Right hindlimb (tissue), 1 donor: ENCODE measurements at regions not wholly inside any gene's neighbourhood (a gene's known extent, or its start where the extent isn't known, plus 50 kb on each side); places are given as distances from the start of the nearest gene placed in this dataset.
"Not testable (repeated sequence)": the region's sequence is repeated elsewhere in the genome, so short reads cannot be mapped to it uniquely, and the experiment has no call there.

ENCODE experiments used
- DNase-seq: peaks from one replicate; pipeline ENCODE4 v3.0.0-alpha.2; 2018

DNA sequence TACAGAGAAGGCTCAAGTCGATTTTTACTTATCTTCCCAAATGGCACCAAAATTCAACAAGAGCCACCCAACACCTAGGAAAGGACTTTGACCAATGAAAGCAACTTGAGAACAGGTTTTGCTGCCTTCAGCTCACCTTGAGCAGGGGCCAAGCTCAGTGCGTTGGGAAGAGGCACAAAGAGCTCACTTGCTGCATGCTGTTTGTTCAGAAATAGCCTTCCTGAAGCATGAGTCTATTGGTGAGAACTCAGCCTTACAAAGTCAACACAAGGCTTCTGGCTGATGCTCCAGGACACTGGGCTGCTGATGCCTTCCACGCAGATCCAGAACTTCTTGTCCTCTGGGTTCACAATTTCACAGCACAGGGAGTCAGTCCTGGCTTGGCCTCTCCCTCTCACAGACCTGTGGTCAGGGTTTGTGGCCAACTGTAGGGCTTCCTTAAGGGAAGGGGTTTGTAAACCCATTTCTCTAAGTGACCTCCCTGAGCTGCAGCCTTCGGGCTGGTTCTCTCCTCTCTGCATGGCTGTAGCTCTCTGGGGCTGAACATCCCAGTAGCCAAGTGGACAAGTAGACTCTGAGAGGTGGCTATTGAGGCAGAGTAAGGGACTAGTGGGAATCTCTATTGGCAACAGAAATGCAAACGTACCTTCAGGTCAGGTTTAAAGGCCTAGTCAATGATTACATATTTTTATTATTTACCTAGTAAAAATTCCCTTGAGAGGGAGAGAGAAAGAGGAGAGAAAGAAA is 124.7 kb upstream of the GATA6 start:
- DNase-seq: no peak

GRCh38 chr18:22045221-22045918 is 124.0 kb upstream of the GATA6 start:
- no peak for DNase-seq

DNA sequence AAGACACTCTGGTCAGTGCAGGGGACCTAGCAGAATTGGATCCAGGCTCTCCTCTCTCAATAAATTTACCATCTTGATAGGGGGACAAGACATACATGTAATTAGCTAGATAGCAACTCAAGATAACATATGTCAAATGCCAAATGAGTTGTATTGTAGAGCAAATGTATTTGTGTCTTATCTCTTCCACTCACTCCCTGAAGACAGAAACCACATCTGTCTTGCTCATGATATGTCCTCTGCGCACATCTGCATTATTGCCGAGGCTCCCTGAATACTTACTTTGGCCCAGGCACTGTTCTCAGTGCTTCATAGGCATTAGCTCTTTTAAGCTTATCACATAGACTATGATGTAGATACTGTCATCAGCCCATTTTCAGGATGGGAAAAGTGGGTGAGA is 122.9 kb upstream of the GATA6 start:
- no peak for DNase-seq

GRCh38 chr18:22047485-22047884 is 121.9 kb upstream of the GATA6 start:
- no peak for DNase-seq

GRCh38 chr18:22048221-22048620 is 121.2 kb upstream of the GATA6 start:
- DNase-seq: no peak

- no peak for DNase-seq
These were observed 120.3 kb upstream of the GATA6 start for GRCh38 chr18:22048932-22049615.

DNA sequence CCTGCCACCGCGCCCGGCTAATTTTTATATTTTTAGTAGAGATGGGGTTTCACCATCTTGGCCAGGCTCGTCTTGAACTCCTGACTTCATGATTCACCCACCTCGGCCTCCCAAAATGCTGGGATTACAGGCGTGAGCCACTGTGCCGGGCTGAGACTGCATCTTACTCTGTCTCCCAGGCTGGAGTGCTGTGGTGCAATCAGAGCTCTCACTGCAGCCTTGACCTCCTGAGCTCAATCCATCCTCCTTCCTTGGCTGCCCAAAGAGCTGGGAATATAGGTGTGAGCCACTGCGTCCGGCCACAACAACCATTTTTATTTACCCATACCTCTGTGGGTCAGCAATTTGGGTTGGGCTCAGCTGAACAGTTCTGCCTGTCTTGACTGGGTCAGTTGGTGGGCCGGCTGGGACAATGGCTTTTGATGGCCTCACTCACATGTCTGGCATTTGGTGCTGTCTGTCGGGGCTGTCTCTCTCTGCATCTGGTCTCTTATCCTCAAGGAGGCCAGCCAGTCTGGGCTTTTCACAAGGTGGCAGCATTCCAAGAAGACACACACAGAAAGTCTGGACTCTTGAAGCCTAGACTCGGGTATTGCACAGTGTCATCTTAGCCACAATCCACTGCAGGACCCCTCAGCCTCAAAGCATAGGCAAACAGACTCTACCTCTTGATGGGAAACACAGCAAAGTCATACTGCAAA is 116.8 kb upstream of the GATA6 start:
- no peak for DNase-seq

DNA sequence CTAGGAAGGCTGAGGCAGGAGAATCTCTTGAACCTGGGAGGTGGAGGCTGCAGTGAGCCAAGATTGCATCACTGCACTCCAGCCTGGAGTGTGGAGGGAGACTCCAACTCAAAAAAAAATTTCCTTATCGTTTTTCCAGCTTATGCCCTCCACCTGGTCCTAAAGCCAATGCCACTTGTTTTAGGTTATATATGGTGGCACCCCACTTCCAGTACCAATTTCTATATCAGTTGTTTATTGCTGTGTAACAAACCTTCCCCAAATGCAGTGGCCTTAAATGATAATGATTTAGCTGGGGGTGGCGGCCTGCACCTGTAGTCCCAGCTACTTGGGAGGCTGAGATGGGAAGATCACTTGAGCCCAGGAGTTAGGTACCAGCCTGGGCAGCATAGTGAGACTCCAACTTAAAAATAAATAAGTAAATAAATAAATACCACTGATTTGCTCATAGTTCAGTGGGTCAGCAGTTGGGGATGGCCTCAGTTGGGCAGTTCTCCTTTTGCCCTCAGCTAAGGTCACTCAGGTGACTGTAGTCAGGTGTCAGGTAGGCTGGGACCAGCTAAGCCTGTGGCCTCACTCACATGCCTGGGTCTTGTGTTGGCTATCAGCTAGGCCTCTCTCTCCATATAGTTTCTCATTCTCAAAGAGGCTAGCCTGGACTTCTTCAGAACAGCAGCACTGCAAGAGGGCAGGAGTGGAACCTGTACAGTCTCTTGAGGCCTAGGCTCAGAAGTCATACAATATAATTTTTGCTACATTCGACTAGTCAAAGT is 113.7 kb upstream of the GATA6 start:
- DNase-seq: no peak

- DNase-seq: no peak
These were observed 112.4 kb upstream of the GATA6 start for GRCh38 chr18:22056950-22057349.

DNA sequence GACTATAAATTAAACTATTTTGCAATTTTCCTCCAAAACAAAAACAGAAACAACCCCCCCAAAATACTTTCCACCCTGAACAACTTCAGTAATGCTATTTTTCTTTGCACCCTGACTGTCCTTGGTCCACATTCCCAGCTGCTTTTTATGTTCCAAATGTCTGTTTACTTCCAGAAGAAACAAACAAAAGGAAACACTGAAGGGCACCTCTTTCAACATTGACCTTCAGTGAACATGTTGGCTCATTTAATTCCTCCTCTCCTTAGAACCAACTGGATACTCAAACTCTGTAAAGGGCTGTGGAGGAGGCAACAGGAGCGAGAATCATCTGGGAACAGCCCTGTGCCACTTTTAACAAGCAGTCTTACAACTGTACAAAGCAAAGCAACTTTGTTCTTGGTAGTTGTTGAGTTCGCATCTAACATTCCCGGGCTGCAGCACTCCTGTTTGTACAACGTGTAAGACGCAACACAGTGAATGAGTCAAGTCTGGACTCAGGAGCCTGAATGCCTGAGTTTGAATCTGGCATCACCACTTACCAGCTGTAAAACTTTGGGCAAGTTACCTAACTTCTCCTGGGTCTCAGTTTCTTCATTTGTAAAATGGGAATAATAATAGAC is 111.4 kb upstream of the GATA6 start:
- DNase-seq: no peak

DNA sequence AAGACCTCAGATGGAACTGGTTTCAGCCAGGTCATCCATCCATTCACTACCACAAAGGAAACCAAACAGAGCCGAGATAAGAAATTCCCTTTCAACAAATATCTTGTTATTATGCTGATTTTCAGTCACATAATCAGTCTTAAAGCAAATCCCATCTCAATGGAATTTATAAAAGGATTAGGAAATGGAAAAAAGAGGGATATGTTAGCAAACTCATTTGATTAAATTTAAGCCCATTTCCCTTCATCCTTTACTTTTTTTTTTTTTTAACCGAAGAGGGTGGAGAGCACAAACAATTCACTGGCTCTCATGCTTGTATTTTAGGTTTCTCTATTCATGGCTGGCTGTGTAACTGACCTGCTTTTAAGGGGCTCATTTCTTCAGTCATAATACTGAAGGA is 109.0 kb upstream of the GATA6 start:
- DNase-seq: no peak

DNA sequence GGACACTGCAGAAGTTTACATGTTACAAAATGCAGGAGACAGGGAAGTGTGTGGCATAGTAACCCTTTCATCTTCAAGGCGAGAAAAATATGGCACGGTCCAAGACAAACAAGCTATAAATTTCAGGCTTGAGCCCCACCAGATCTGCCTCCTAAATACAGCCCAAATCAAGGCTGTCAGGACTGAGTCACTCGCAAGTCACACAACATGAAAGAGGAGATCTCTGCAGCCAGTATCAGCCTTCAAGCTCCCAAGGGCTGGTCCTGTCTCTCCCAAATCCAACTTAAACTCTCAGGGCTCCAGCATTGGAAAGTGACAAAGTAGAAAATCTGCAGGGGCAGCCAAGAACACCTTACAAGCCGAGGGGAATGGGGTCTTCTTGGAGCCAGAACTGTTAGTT is 106.3 kb upstream of the GATA6 start:
- DNase-seq: no peak

DNA sequence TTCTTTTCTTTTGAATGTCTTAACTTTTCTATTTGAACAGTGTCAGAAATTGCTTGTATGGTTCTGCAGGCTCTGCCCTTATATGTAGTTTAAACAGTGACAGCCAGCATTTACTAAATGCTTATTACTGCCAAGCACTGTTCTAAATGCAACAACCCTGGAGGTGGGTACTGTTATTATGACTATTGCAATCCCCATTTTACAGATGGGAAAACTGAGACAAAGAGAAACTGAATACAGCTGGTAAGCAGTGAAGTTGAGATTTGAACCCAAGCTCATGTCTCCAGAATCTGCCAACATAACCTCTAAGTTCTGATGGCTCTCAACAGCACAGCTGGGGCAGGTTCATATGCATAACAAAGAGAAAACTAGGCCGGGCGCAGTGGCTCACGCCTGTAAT is 105.7 kb upstream of the GATA6 start:
- DNase-seq: no peak

DNA sequence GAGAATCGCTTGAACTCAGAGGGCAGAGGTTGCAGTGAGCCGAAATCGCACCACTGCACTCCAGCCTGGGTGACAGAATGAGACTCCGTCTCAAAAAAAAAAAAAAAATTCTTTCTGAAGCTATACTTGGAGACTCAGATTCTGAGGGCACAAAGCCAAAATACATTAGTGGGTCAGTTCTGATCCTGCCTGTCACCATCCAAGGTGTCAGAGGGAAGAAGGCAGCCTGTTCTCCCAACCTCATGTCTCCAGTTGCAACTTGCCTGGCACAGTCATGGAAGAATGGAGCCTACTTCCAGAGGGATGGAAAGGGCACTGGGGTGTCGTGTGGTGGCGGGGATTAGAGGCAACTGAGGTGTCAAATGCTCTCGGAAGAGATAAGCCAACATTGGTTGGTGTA is 104.8 kb upstream of the GATA6 start:
- DNase-seq: no peak

- no peak for DNase-seq
These were observed 104.1 kb upstream of the GATA6 start for GRCh38 chr18:22065311-22065710.

DNA sequence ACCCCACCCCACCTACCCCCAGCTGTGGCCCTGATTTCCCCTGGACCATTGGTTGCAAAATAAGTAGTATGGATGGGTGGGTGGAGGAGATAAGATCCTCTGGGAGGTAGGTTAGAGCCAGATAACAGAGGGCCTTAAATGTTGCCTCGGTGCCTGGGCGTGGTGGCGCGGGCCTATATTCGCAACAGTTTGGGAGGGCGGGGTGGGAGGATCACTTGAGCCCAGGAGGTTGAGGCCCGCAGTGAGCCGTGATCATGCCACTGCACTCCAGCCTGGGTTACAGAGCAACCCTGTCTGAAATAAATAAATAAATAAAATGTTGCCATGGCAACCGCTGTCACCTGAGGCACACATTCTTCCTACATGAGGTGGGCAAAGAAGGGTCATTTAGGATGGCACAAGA is 103.3 kb upstream of the GATA6 start:
- DNase-seq: no peak

GRCh38 chr18:22067109-22067508 is 102.3 kb upstream of the GATA6 start:
- DNase-seq: no peak

DNA sequence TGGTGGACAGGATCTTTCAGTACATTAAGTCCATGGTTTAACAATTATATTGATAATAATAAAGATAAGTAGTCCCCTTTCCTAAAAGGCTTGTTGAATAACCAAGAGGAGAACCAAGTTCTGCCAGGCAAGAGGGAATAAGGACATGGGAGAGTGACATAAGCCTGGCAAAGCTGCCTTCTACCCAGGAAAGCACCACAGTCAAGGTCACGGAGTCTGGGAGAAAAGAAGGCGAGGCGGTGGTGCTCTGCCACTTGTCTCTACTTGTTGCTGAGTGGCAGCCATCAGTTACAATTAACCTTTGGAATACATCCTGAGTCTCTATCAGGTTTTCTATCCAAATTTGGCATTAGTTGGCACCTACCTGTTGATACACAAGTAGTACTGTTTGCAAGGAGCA is 101.7 kb upstream of the GATA6 start:
- DNase-seq: no peak

DNA sequence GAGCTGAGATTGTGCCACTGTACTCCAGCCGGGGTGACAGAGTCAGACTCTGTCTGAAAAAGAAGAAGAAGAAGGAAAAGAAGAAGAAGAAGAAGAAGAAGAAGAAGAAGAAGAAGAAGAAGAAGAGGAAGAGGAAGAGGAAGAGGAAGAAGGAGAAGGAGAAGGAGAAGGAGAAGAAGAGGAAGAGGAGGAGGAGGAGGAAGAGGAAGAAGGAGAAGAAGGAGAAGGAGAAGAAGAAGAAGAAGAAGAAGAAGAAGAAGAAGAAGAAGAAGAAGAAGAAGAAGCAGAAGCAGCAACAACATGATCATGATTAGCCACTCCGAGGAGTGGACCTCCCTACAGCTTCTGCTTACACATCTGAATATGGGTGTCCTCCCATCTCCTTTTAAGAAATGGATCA is 100.6 kb upstream of the GATA6 start:
- DNase-seq: not testable (repeated sequence)

- no peak for DNase-seq
These were observed 99.5 kb upstream of the GATA6 start for GRCh38 chr18:22069916-22070315.

DNA sequence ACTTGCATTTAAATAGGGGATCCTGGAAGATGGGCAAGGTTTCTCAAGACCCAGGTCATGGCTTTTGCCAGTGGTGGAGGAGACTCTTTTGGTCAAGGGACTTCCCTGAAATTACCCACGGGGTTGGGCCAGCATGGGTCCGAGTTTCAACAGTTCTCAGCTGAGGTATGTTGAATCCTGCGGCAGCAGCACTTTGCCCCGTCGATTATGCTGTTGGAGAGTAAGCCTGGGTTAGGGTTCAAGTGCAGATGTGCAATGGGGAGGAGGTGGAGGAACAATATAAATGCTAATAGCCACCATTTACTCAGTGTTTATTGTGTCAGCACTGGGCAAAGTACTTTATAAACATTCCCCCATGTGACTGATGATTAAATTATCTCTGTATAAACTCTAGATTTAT is 96.0 kb upstream of the GATA6 start:
- DNase-seq: no peak
